Kidney (tissue), 13 donors: ENCODE measurements at regions not wholly inside any gene's neighbourhood (a gene's known extent, or its start where the extent isn't known, plus 50 kb on each side); places are given as distances from the start of the nearest gene placed in this dataset.

ENCODE experiments used
- DNase-seq, 5 donors: peaks; one replicate each; pipeline ENCODE4 v3.0.0-alpha.2; 2013 to 2020
- FAIRE-seq: peaks from 2 replicates; lab custom pipeline; 2012; peaks lifted over from hg19 to GRCh38; lab: Jason Lieb, UNC
- H3K27ac ChIP-seq, 2 donors: one replicate each; pipeline ENCODE4 v1.7.0; 2013; ENCODE audit warnings: low read depth in 2 of 2, low read length in 2 of 2, inconsistent platforms in 1 of 2
- H3K27me3 ChIP-seq: one replicate; pipeline ENCODE4 v1.7.1; 2013; ENCODE audit warnings: low read length, inconsistent platforms; ENCODE audit not compliant: control insufficient read depth, insufficient read depth
- H3K36me3 ChIP-seq, 3 donors: one replicate each; pipeline versions ENCODE4 v1.7.0 to v1.7.1; 2013; ENCODE audit warnings: low read length in 3 of 3, control low read depth in 1 of 3, inconsistent platforms in 1 of 3; ENCODE audit not compliant: insufficient read depth in 3 of 3, control insufficient read depth in 2 of 3
- H3K4me1 ChIP-seq, 3 donors: one replicate each; pipeline versions ENCODE4 v1.7.0 to v1.7.1; 2013; ENCODE audit warnings: low read length in 3 of 3, inconsistent platforms in 1 of 3, low read depth in 1 of 3; ENCODE audit not compliant: control insufficient read depth in 2 of 3, insufficient read depth in 2 of 3
- H3K4me3 ChIP-seq, 3 donors: one replicate each; pipeline versions ENCODE4 v1.7.0 to v1.8.1; 2013; ENCODE audit warnings: low read length in 3 of 3, control low read depth in 1 of 3, inconsistent platforms in 1 of 3
- H3K9ac ChIP-seq, 3 donors: one replicate each; pipeline versions ENCODE4 v1.7.0 to v1.7.1; 2013; ENCODE audit warnings: low read length in 3 of 3, control low read depth in 1 of 3, inconsistent platforms in 1 of 3
- H3K9me3 ChIP-seq, 3 donors: one replicate each; pipeline versions ENCODE4 v1.7.0 to v1.7.1; 2013; ENCODE audit warnings: low read length in 3 of 3, control low read depth in 1 of 3, inconsistent platforms in 1 of 3; ENCODE audit not compliant: control insufficient read depth in 2 of 3, insufficient read depth in 1 of 3
- CTCF ChIP-seq: IDR thresholded peaks from 3 replicates; pipeline ENCODE4 v1.5.1; 2012; ENCODE audit warnings: mild to moderate bottlenecking, moderate library complexity, borderline replicate concordance; ENCODE audit not compliant: insufficient read depth; ENCODE audit errors: extremely low read depth
- intact Hi-C: fragments of 100-400 bp; cut with DNase I; formaldehyde crosslinking; loops from one replicate; pipeline ENCODE4 v1.11.1; 2022
- donor health status: control.
- donor health status: control.
- donor health status: control.
- donor health status: control.
- donor health status: control.
- donor health status: DM: yes; HTN: yes; CAD: no.
- donor health status: Normal renal cell carcinoma (clear cell type).

- FAIRE-seq, result no peak
- Histone ChIP-seq H3K4me3 (no peak overlapping the region), H3K4me1 (no peaks in the 10 kb centered on the region), H3K36me3 (no peaks in the 10 kb centered on the region), H3K9me3 (no peaks in the 10 kb centered on the region), H3K9ac (no peak overlapping the region), H3K27ac (no peak overlapping the region), H3K27me3 (no peaks in the 10 kb centered on the region)
- no peak for DNase-seq
- TF ChIP-seq CTCF, result no peak
- intact Hi-C loops, result no loop called here
These were observed 833.0 kb downstream of the EPHA7 start for GRCh38 chr6:92586236-92586977.

GRCh38 chr6:92582211-92582610, 837.1 kb downstream of the EPHA7 start:
- intact Hi-C loops, result no loop called here
- peaks cover 0 to 3% (median 0%) of the 10 kb centered on the region in 3 donors for H3K9me3 ChIP-seq
- no peak overlapping the region for H3K9ac ChIP-seq
- no peaks in the 10 kb centered on the region for H3K4me1 ChIP-seq
- no peak overlapping the region for H3K27ac ChIP-seq
- FAIRE-seq (no peak), DNase-seq (no peak)
- H3K4me3 ChIP-seq, result no peak overlapping the region
- no peak for TF ChIP-seq CTCF
- H3K27me3 ChIP-seq, result no peaks in the 10 kb centered on the region
- no peaks in the 10 kb centered on the region for H3K36me3 ChIP-seq

- Histone ChIP-seq H3K27ac (no peak overlapping the region), H3K4me1 (no peaks in the 10 kb centered on the region), H3K27me3 (no peaks in the 10 kb centered on the region), H3K36me3 (no peaks in the 10 kb centered on the region), H3K9me3 (peaks cover 0 to 3% (median 0%) of the 10 kb centered on the region in 3 donors), H3K9ac (no peak overlapping the region), H3K4me3 (no peak overlapping the region)
- no peak for TF ChIP-seq CTCF
- FAIRE-seq (no peak), DNase-seq (peak in 1 of 5 donors; percentile 22)
- intact Hi-C loops, result no loop called here
These were observed 842.2 kb downstream of the EPHA7 start for GRCh38 chr6:92577077-92577719.
